Gastrocnemius medialis (tissue), 4 donors: ENCODE measurements at regions not wholly inside any gene's neighbourhood (a gene's known extent, or its start where the extent isn't known, plus 50 kb on each side); places are given as distances from the start of the nearest gene placed in this dataset.

Experiments used
- POLR2A ChIP-seq, 2 donors: fragments of 450-650 bp; IDR thresholded peaks; one replicate each; pipeline ENCODE4 v1.6.1; 2017; ENCODE audit warnings: antibody characterized with exemption in 2 of 2, mild to moderate bottlenecking in 2 of 2, moderate library complexity in 2 of 2
- TF ChIP-seq, protein P1 (sequence below), 5 experiments: fragments of 450-650 bp in 3 of 5; fragments of 200-600 bp in 2 of 5; sonication (generic) in 2 of 5; IDR thresholded peaks in 4 of 5; conservative IDR thresholded peaks in 1 of 5; 1 replicate in 4 of 5; 2 replicates in 1 of 5; pipeline ENCODE4 v1.5.1; 2016 to 2019; ENCODE audit warnings: antibody characterized with exemption in 5 of 5, mild to moderate bottlenecking in 3 of 5, moderate library complexity in 3 of 5

DNA sequence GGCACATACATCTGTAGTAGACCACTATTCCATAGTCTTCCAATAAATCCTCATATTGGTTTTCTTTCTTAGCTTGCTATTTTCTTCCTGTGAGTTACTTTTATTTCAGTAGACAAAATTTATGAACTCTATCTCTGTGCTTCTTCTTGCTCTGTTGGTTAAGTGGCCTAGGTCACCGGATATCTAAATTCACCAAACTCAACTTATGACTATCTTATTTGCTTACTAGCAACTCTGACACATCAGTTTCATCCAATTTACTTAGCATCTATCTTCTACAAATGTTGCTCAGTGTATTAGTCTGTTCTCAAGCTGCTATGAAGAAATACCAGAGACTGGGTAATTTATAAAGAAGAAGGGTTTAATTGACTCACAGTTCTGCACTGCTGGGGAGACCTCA, 432.5 kb upstream of the FSIP2 start:
- TF ChIP-seq, protein P1, sequence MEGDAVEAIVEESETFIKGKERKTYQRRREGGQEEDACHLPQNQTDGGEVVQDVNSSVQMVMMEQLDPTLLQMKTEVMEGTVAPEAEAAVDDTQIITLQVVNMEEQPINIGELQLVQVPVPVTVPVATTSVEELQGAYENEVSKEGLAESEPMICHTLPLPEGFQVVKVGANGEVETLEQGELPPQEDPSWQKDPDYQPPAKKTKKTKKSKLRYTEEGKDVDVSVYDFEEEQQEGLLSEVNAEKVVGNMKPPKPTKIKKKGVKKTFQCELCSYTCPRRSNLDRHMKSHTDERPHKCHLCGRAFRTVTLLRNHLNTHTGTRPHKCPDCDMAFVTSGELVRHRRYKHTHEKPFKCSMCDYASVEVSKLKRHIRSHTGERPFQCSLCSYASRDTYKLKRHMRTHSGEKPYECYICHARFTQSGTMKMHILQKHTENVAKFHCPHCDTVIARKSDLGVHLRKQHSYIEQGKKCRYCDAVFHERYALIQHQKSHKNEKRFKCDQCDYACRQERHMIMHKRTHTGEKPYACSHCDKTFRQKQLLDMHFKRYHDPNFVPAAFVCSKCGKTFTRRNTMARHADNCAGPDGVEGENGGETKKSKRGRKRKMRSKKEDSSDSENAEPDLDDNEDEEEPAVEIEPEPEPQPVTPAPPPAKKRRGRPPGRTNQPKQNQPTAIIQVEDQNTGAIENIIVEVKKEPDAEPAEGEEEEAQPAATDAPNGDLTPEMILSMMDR (IDR thresholded peaks at IDR 0.05 in 4 of 5, conservative IDR thresholded peaks at IDR 0.05 in 1 of 5): no peak
- no peak for TF ChIP-seq POLR2A (IDR thresholded peaks at IDR 0.05)
